Activated T-helper 1 cell treated with anti-CD3 and anti-CD28 coated beads, Interleukin-2, amount 50 U/mL, for 16 hours (primary cell): ENCODE measurements at regions not wholly inside any gene's neighbourhood (a gene's known extent, or its start where the extent isn't known, plus 50 kb on each side); places are given as distances from the start of the nearest gene placed in this dataset.

Experiments used
- DNase-seq, 2 donors: peaks; one replicate each; pipeline ENCODE4 v3.0.0-alpha.2; 2020; ENCODE audit warnings: low read depth in 1 of 2, low spot score in 1 of 2

DNA sequence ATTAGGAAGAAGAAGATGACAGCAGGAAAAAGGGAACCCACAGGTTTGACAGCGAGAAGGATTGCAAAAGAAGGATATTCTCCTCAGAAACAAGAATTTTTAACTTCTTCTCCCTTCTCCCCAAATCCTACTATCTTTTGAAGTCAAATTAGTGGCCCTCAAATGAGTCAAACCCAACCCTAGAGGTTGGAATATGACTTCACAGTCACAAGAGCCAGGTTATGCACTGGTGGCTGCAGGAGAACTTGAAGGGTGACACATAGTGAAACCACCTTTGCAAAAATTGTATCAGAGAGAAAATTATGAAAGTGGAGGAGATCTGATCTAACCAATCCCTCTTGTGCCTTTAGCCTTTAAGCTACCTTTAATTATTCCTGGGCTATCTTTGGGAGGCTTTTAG lies 386.2 kb upstream of the CCDC196 start:
- no peak for DNase-seq

DNA sequence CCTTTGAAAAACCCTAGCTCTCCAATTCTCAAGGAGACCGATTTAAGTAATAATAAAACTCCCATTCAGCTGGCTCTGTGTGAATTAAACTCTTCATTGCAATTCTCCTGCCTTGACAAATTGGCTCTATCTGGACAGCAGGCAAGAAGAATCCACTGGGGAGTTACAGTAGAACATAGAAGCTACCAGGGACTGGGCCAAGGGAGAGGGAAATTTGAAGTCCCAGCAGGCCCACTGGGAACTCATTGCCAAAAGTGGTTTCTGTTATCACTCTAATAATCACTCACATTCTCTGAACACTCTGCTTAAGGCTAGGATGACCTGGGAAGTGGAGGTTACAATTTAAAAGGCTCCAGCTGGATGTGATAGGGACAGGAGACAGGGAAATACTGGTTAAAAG lies 384.5 kb upstream of the CCDC196 start:
- DNase-seq, result no peak

DNA sequence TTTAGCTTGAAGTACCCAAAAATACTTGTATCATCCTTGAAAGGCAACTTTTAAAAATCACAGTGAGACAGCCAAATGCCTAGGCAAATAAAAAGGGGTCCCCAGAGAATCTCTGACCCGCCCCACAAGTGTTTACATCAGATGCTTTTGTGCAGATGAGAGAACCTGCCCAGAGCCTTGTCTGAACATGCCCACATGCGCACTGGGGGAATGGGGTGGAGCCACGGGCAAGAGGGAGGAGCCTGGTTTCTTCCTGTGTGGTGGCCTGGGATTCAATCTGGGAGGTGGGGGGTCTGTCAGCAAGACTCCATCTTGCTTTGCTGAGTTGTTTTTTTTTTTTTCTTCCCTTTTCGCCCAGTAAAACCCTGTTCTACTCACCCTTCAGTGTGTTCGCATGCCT lies 381.7 kb upstream of the CCDC196 start:
- DNase-seq, result no peak

DNA sequence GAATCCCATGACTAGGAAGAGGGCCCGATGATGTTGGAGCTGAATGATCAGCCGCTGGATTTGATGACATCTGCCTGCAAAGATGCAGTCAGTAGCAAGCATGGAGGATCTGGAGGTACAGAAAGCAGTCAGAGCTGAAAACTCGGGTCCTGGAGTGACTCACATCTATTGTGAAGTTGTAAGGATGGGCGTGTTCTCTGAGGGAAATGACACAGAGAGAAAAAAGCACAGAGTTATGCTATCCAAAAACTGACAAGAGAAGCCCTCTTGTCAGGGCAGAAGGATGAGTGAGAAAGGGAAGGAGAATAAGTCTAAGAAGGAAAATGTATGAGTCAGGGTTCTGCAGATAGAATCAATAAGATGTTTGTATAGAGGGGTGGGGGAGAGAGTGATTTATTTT lies 380.4 kb upstream of the CCDC196 start:
- DNase-seq, result no peak

DNA sequence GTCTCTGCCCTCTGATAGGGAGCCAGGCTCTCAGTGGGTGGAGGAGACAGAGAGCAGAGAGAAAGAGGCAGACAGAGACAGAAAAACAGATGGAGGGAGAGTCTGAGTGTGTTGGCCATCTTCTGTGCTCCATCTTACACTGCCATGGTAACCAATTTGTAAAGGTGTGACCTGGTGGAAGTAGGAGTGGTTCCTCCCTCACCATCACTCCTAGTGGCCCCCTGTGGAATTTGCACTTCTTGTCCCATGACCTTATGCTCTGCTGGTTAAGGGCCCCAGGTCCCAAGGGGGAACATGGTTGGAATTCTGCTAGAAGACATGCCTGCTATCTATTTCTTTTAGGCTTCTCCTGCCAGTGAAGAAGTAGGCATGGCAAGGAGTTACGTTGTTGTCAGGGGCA lies 376.7 kb upstream of the CCDC196 start:
- DNase-seq, result no peak

DNA sequence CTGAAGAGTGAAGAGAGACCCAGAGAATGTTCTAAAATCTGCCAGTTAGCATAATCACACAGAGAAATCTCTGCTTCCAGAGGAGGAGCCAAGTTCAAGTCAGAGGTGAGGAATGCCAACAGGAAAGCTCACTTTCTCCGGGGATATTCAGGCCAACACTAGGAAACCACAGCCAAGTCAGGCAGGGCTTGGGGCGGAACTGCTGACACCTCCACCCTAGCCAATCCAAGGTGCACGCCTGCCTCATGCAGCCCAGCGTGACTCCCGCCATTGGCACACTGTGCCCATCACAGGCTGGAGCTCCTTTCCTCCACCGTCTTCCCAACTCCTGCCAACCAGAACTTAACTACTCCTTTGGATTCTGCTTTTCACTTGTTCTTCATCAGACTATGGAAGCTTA lies 374.3 kb upstream of the CCDC196 start:
- DNase-seq, result no peak

DNA sequence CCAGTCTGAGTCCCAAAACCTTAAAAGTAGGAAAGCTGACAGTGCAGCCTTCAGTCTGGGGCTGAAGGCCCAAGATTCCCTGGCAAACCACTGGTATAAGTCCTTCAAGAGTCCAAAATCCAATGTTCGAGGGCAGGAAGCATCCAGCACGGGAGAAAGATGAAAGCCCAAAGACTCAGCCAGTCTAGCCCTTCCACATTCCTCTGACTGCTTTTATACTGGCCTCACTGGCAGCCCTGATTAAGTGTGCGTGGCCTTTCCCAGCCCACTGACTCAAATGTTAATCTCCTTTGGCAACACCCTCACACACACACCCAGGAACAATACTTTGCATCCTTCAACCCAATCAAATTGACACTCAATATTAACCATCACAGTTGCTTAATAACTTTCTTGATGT lies 372.1 kb upstream of the CCDC196 start:
- DNase-seq, result no peak

DNA sequence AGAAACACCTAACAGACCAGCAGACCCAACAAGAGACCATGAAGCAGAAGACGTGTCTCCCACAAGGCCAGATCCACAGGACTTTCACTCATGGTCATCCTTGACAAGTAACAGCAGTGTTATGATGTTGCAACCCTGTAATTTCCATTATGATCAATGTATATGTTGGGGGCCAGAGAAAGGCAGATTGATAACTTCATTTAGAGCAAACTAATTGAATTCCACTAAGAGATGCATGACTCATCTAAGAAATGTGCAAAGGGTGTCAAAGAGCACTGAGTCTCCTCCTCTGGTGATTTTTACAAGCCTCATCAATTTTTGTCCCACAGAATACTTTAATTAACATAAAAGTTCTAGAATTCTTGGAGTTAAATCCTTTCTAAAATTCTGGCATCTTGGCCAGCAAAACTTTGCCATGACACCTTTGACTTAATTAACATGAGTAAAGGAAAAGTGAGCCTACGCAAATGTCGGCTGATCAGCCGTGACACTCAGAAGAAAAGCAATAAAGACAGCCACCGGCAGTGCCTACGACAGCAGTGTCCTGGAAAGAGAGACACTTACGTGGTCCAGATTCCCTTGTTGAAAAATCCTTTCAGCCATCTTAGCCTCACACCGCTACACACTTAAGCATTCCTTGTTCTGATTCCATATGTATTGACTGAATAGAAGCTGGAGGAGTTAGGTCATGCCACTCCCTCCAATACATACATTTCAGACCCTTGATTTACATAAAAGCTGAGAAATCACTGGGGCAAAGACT lies 370.2 kb upstream of the CCDC196 start:
- DNase-seq, result no peak

DNA sequence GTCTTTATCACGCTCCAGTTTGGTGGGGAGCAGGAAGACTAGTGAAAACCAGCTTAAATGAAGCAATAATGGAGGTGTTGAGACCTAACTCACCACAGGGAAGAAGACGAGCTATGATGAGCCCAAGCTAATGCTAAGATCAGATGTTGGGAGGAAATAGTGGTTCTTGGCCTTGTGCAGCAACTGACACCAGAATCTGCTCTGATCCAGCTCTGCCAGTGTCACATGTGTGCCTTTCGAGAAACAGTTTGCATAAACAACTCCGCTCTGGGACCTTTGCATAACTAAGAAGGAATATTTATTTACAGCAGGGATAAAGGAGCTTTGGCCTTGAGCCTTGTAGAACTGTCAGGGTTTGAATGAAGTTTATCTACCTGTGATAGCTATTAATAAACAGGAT lies 369.4 kb upstream of the CCDC196 start:
- DNase-seq, result no peak

DNA sequence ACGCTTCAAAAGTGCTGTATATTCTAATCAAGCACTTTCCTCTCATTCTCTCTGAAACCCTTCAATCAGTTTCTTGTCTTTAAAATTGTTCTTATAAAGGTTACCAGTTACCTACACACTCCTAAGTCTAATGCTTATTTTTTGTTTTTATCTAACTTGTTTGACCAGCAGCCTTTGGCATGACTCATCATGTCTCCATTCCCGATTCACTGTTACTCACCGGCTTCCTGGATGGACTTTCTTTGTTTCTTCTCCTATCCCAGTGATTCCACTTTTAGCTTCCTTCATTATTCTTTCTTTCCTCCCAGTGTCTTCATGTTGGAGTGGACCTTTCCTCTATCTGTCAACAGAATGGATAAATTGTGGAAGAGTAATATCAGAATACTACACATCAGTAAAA lies 368.6 kb upstream of the CCDC196 start:
- DNase-seq, result no peak

DNA sequence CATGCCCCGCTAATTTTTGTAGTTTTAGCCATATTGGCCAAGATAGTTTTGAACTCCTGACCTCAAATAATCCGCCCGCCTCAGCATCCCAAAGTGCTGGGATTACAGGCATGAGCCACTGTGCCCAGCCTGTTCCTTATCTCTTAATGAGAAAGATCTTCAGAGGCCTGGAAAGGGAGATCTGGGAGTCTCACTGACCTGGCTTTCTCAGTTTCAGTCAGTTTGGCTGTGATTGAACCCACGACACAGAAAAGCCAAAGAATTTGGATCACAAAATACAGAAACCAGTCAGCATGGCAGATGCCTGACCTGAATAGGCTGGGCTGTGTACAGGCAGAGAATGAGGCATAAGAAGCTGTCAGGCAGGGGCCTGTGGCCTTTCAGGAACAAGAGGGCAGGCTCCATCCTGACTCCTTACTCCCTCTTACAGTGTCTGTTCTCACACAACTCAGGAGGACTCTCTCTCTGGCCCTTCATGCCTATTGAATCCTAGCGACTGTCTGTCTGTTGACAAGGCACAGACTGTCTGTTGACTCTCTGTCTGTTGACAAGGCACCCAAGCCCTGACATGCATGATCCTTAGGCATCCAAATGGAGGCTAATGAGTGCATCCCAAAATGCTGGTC lies 366.5 kb upstream of the CCDC196 start:
- DNase-seq, result no peak

DNA sequence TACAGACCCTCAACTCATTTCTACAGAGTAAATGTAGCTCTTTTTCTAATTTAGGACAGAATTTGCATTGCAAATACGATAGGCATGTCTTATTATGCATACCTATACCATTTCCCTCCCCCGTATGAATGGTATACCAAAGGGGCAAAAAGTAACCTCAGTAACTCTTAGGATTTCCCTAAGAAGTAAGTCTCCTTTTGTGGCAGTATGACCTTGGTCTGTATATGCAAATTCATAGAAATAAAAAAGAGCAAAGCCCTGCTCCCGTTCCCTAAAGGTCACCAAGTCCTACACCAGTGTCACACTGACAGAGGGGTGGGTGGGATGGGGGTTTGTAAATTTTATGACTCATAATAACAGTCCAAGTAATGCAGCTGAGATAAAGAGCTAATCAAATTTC lies 365.8 kb upstream of the CCDC196 start:
- DNase-seq, result no peak

DNA sequence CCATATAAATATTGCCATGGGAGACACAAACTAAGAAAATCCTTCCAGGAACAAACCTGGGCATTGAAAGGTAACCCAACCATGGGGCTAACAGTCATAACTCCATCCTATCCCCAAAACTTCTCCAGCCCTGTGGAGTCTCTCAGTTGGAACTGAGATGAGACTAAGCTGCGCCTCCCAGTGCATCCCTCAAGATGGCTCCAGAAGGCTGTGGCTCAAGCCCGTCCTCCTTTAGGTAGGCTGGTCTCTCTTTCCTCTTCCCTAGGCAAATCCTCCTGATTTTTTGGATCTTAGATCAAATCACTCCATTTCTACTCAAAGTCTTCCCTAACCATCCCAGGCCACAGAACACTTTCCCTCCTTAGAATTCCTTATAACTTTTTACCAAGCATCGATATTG lies 364.3 kb upstream of the CCDC196 start:
- no peak for DNase-seq

DNA sequence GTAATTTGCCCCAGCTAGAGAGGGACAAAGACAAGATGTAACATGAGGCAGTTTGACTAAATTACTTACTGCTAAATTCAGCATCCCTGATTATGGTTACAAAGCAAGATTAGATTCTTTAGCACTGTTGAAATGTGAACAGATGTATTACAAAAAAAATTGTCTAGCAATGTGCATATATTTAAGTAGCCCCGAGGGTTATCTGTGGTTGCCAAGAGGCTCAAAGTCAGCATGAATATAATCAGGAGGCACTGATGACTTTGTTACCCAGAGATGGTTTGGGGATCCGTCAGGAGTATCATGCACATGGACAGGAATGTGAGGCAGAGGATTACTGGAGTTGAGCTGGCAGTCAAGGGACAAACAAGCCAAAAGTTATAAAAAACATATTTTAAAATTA lies 356.9 kb upstream of the CCDC196 start:
- DNase-seq, result no peak

DNA sequence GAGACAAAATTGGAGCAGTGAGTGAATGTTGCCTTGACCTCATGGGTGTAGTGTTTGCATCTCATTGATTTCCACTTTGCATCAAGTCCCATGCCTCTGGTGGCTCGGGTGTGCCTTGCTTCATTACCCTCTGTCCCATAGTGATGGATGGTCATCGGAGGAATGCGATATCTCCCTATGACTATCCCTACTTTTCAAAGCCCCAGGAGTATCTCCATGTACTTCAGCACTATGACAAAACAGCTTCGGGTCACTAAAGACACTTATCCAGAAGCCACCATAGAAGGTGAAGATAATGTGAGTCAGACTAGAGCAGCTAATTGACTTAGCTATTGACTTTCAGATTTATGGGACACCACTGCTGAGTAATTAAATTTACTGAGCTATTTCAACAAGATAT lies 355.1 kb upstream of the CCDC196 start:
- DNase-seq, result no peak

DNA sequence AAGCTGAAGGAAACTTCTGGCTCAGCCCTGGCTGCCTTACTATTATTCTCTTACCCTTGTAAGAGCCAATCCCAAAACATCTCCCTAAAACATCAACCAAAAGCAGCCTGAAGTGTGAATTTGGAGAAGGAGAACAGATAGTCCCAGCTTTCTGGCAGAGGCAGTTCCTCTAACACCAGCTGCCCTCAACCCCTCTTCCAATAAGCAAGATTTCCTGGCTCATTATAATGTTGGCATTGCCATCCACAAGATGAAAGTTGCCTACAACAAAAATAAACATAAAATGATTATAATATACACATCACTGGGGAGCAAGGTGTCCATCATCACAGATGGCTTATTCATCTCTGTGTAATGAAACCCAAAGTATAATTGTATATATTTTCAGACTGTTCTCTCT lies 352.5 kb upstream of the CCDC196 start:
- DNase-seq, result no peak

DNA sequence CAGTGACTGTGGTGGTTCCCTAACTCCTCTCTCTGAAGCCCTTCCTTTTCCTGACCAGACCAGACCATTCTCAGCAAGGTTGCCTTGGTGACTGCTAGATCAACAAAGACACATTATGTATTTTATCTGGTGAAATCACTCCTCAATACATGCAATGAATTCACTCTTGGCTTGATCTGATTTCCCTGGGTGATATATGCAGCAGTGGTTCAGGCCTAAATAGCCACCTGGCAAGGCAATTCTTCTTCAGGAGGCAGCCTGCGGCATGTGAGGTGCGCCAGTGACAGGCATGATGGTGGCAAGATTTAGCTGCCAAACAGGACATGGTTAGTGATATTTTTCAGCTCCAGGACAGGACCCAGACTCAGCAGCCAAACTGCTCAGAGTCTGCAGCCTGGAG lies 350.3 kb upstream of the CCDC196 start:
- DNase-seq, result no peak

DNA sequence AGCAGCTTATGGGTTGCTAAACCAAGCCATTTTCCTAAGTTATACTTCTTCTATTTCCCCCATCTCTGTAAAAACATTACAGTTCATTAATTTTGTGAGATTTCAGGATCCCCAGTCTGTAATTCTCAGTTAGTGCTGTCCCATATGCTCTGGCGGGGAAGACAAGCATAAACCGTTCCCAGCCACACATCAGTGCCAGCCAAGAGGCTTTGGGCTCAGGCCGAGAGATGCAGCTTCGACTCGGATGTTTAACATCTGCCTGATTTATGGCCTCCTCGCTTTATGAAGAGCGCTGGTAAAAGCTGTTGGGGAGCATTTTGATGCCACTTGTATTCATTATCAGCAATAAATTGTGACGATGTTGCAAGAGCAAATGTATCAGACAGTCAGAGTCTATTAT lies 349.1 kb upstream of the CCDC196 start:
- DNase-seq, result no peak

DNA sequence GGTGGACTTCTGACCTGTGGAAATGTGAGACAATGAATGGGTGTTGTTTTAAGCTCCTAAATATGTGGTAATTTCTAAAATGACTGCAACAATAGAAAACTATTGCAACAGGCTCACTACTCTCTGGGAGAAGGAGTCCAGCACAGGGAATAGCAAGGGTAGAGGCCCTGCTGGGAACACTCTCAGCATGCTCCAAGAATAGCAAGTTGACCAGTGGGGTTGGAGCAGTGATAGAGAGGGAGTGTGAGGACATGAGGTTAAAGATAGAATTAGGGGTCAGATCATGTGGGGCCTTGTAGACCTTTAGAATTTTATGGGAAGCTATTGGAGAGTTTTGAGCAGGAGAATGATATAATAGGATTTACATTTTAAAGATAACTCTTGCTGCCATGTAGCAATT lies 346.7 kb upstream of the CCDC196 start:
- DNase-seq, result no peak

DNA sequence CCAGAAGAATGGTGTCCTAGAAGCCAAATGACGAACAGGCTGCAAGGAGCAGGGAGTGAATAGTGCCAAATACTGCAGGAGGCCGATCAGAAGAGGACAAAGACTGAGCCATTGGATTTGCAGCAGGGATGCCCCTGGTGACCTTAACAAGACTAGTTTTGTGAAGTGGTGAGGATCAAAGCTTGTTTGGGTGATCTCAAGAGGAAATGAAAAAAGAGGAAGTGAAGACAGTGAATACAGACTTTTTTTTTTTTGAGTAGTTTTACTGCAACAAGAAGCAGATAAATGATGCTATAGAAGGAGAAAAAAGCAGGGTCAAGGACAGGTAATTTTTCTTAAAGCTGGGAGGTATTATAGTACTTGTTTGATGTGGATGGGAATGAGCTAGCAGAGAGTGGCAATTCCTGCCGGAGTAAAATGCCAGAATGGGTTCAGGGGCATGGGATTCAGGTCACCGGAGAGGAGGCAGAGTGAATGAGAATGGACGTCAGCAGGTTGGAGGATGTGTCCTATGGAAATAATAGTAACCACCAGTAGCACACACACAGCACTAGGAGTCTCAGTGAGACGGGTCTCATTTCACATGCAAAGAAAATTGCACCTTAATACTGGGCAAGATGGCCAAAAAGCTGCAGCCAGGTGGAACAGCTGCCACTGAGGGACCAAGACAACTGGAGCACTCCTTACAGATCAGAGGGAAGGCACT lies 345.8 kb upstream of the CCDC196 start:
- no peak for DNase-seq

DNA sequence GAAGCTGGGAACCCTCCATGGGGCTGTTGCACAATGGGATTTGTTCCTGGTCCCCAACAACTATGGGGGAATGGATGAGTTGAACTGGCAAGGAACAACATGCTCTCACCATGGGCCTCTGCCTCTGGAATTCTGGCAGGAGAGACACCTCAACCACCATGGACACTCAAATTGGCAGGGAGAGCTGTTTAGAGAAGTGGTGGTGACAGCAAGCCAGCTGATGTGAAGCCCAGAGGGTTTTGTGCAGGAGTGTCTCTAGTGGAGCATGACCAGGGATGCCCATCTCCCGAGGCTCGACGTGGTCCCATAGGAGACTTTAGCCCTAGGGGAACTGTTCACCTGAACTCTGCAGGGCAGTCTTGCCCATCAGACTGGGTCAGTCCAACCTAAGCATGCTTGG lies 345.2 kb upstream of the CCDC196 start:
- DNase-seq, result no peak

DNA sequence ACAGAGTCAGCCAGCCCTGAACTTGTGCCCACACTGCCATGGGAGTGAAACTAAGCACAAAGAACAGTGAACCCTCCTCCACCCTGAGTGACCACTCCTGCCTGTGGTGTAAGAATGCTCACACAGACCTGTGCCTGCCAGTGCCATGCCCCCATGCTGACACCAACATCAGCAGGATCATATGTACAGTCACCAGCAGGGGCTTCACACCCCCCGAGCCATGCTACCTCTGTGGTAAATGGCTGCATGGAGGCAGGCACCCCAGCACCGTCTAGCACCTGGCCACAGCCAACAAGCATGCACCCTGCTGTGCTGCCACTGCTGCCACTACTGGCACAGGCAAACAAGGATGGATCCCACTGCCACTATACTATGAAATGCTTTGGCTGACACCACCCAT lies 344.4 kb upstream of the CCDC196 start:
- DNase-seq, result no peak
